ENCODE measurements at regions not wholly inside any gene's neighbourhood (a gene's known extent, or its start where the extent isn't known, plus 50 kb on each side); places are given as distances from the start of the nearest gene placed in this dataset.

DNA sequence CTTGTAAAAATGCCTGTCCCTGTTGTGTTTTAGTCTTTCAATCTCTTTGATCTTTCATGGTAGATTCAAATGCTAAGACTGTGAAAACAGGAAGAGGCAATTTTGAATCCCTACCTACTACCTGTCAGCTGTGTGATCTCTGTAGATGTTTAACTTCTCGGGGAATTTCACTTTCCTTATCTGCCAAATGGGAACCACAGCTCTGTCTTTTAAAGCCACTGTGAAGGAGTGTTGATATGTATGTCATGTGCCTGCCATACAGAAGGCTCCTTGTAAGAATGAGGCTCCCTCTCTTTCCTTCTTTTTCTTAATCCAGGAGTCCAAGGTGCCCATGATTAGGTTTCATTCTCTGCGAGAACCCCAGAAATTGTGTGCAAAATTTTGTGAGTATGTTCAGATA, 139.6 kb upstream of the ADAMTS9 start:
- no peak for DNase-seq (ENCODE audit: extremely low spot score)
- TF ChIP-seq SP1 (IDR thresholded peaks at IDR 0.05) (no peak), FOXM1 (IDR thresholded peaks at IDR 0.05; ENCODE audit: borderline replicate concordance) (no peak), FOXA1 (IDR thresholded peaks at IDR 0.05) (no peak), ZNF384 (IDR thresholded peaks at IDR 0.05) (no peak), ELF4 (IDR thresholded peaks at IDR 0.05) (no peak), ARNT (IDR thresholded peaks at IDR 0.05) (no peak), FOXK2 (IDR thresholded peaks at IDR 0.05) (no peak), LEF1 (IDR thresholded peaks at IDR 0.05; ENCODE audit: borderline replicate concordance) (no peak), BHLHE40 (IDR thresholded peaks at IDR 0.05; ENCODE audit: borderline replicate concordance) (no peak), TARDBP (IDR thresholded peaks at IDR 0.05) (no peak), NFRKB (IDR thresholded peaks at IDR 0.05) (no peak), L3MBTL2 (conservative IDR thresholded peaks at IDR 0.05) (no peak), SUZ12 (IDR thresholded peaks at IDR 0.05) (no peak), HDGF (IDR thresholded peaks at IDR 0.05; ENCODE audit: borderline replicate concordance) (no peak), CTBP1 (IDR thresholded peaks at IDR 0.05; ENCODE audit: borderline replicate concordance) (no peak)
- TF ChIP-seq, protein P1, sequence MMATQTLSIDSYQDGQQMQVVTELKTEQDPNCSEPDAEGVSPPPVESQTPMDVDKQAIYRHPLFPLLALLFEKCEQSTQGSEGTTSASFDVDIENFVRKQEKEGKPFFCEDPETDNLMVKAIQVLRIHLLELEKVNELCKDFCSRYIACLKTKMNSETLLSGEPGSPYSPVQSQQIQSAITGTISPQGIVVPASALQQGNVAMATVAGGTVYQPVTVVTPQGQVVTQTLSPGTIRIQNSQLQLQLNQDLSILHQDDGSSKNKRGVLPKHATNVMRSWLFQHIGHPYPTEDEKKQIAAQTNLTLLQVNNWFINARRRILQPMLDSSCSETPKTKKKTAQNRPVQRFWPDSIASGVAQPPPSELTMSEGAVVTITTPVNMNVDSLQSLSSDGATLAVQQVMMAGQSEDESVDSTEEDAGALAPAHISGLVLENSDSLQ (IDR thresholded peaks at IDR 0.05): no peak
- CTCF ChIA-PET: no interaction called here
- POLR2A ChIA-PET: no interaction called here

DNA sequence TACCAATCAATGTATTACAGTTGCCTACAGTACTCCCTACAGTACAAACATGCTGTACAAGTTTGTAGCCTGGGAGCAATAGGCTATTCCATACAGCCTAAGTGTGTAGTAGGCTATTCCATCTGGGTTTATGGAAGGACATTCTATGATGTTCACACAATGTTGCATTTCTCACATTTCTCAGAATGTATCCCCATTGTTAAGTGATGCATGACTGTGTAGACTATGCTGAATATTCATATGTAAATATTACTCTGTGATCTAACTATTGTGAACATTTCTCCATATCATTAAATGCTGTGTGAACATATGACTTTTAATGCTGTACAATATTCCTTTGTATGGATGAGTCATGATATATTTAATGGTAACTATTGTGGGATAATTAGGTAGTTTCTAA, 139.2 kb upstream of the ADAMTS9 start:
- no peak for TF ChIP-seq FOXA1 (IDR thresholded peaks at IDR 0.05)
- TF ChIP-seq ARNT (IDR thresholded peaks at IDR 0.05): no peak
- no peak for TF ChIP-seq ELF4 (IDR thresholded peaks at IDR 0.05)
- TF ChIP-seq, protein P1 (IDR thresholded peaks at IDR 0.05): no peak
- TF ChIP-seq FOXM1 (IDR thresholded peaks at IDR 0.05; ENCODE audit: borderline replicate concordance): no peak
- TF ChIP-seq TARDBP (IDR thresholded peaks at IDR 0.05): no peak
- no peak for TF ChIP-seq ZNF384 (IDR thresholded peaks at IDR 0.05)
- TF ChIP-seq BHLHE40 (IDR thresholded peaks at IDR 0.05; ENCODE audit: borderline replicate concordance): no peak
- TF ChIP-seq L3MBTL2 (conservative IDR thresholded peaks at IDR 0.05): no peak
- TF ChIP-seq NFRKB (IDR thresholded peaks at IDR 0.05): no peak
- ChIA-PET POLR2A (no interaction called here), CTCF (no interaction called here)
- DNase-seq (ENCODE audit: extremely low spot score): no peak

DNA sequence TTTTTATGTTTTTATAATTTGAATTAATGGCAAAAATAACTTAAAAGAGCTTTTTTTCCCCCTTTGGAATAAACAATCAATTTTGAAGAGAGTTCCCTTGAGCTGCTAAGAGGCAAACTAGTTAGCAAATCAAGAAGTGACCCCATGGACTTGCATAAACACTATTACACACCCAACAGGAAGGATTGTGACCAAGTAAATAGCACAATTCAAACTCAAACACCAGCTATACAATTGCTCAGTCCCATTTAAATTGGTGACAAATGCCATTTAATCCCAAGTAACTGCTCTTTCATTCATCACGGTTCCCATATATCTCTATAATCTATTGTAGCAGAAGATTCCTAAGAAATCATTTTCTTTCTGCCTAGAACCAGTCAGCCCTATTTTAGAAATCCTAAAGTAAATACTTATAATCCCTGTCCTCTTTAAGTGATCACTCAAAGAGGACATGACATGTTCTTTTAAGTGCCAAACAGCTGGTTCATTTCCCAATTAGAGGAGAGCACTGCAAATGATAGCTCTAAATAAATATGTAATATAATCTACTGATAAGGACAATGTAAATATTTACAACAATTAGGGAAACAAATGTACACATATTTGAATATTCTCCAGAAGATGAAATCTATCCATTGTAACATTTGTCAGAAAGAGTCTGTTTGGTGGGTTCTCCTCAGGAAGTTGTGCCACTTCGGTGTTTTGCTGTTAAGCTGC, 137.8 kb upstream of the ADAMTS9 start:
- TF ChIP-seq SP1 (IDR thresholded peaks at IDR 0.05): no peak
- no peak for TF ChIP-seq CTBP1 (IDR thresholded peaks at IDR 0.05; ENCODE audit: borderline replicate concordance)
- no peak for TF ChIP-seq ARNT (IDR thresholded peaks at IDR 0.05)
- TF ChIP-seq TARDBP (IDR thresholded peaks at IDR 0.05): no peak
- TF ChIP-seq FOXK2 (IDR thresholded peaks at IDR 0.05): no peak
- TF ChIP-seq, protein P1 (IDR thresholded peaks at IDR 0.05): no peak
- no peak for TF ChIP-seq FOXA1 (IDR thresholded peaks at IDR 0.05)
- TF ChIP-seq NFRKB (IDR thresholded peaks at IDR 0.05): no peak
- no peak for TF ChIP-seq FOXM1 (IDR thresholded peaks at IDR 0.05; ENCODE audit: borderline replicate concordance)
- no peak for TF ChIP-seq L3MBTL2 (conservative IDR thresholded peaks at IDR 0.05)
- TF ChIP-seq ELF4 (IDR thresholded peaks at IDR 0.05): no peak
- no peak for TF ChIP-seq SUZ12 (IDR thresholded peaks at IDR 0.05)
- TF ChIP-seq LEF1 (IDR thresholded peaks at IDR 0.05; ENCODE audit: borderline replicate concordance): no peak
- no peak for TF ChIP-seq BHLHE40 (IDR thresholded peaks at IDR 0.05; ENCODE audit: borderline replicate concordance)
- TF ChIP-seq ZNF384 (IDR thresholded peaks at IDR 0.05): no peak
- no peak for TF ChIP-seq HDGF (IDR thresholded peaks at IDR 0.05; ENCODE audit: borderline replicate concordance)
- ChIA-PET POLR2A (no interaction called here), CTCF (interaction anchor here (0.6 kb wide), 1 partner anchor 553 kb away, joined by 3 read pairs; no protein-coding TSS in a partner anchor)

DNA sequence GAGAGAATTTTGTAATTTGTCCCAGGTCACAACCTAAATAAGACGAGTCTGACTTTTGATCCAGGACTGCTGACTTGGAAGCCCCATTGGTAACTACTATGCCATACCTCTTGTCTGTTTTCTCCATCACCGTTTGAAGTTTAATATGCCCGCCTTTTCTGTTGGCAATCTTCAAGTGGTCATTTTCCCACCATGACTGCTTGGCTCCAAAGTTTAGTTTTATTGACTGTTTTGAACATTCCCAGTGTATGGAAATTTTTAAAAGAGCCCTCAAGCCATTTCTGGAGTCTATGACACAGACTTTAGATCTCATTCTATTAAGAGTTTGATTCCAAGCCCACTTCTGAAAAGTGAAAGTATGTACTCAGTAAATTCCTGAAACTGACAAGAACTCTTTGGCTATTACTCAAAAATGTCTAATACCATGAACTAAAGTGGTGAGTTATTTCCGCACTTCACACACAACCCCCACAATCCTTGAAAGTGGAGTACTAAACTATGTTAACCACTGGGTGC, 136.7 kb upstream of the ADAMTS9 start:
- DNase-seq (ENCODE audit: extremely low spot score): no peak
- POLR2A ChIA-PET: no interaction called here
- no peak for TF ChIP-seq LEF1 (IDR thresholded peaks at IDR 0.05; ENCODE audit: borderline replicate concordance)
- no peak for TF ChIP-seq SUZ12 (IDR thresholded peaks at IDR 0.05)
- TF ChIP-seq BHLHE40 (IDR thresholded peaks at IDR 0.05; ENCODE audit: borderline replicate concordance): no peak
- TF ChIP-seq, protein P1 (IDR thresholded peaks at IDR 0.05): no peak
- TF ChIP-seq FOXK2 (IDR thresholded peaks at IDR 0.05): no peak
- TF ChIP-seq ZNF384 (IDR thresholded peaks at IDR 0.05): no peak
- no peak for TF ChIP-seq FOXA1 (IDR thresholded peaks at IDR 0.05)
- TF ChIP-seq FOXM1 (IDR thresholded peaks at IDR 0.05; ENCODE audit: borderline replicate concordance): no peak
- CTCF ChIA-PET: no interaction called here

More for the DNA sequence above, 137.8 kb upstream of the ADAMTS9 start:
- no peak for DNase-seq (ENCODE audit: extremely low spot score)

DNA sequence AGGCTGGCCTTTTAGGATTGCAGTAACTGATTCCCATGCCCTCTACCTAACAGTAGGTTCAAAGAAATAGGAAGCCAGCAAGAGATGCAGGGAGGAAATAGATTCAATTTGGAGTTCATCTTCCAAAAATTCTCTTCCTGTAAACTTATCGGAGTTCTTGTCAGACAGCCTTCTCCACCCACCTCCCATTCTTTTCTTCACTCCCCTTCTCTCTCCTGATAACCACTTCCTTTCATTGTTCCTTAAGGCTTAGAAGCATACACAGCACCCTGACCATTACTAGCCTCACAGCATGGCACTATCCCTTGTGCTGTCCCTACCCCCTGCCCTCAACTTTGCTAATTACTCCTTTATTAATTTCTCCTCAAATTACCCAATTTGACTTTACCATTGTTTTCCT, 130.4 kb upstream of the ADAMTS9 start:
- CTCF ChIA-PET: no interaction called here
- POLR2A ChIA-PET: no interaction called here
- TF ChIP-seq SUZ12 (IDR thresholded peaks at IDR 0.05) (no peak), ZNF384 (IDR thresholded peaks at IDR 0.05) (no peak), TARDBP (IDR thresholded peaks at IDR 0.05) (no peak), L3MBTL2 (conservative IDR thresholded peaks at IDR 0.05) (no peak), SP1 (IDR thresholded peaks at IDR 0.05) (no peak), FOXM1 (IDR thresholded peaks at IDR 0.05; ENCODE audit: borderline replicate concordance) (no peak), ELF4 (IDR thresholded peaks at IDR 0.05) (no peak)
- no peak for DNase-seq (ENCODE audit: extremely low spot score)

Data from HEK293T (cell line).